ENCODE measurements at regions not wholly inside any gene's neighbourhood (a gene's known extent, or its start where the extent isn't known, plus 50 kb on each side); places are given as distances from the start of the nearest gene placed in this dataset.

DNA sequence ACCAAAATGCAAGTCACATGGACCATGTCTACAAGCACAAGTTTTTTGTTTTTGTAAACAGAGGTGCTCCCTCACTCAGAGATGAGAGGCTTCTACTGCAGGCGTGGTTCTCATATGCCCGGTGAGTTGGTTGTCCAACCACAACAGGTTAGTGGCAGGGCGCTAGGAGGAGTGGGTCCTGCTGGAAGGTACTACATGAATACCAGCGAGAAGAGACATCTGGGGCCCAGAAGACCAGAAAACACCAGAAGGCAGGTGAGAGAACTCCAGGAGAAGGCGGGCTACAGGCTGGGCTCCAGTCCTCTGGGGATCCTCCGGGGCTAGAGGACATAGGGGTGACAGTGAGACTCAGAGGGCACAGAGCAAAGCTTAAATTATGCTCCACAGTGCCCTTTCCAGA lies 366.5 kb downstream of the MATN1 start:
- Histone ChIP-seq H3K4me3 (no peak overlapping the region), H3K27me3 (replicated peaks in 1 of 7) (peaks cover 0 to 55% (median 0%) of the 10 kb centered on the region in 7 donors), H3K9me3 (no peaks in the 10 kb centered on the region), H3K4me1 (no peaks in the 10 kb centered on the region), H3K36me3 (no peaks in the 10 kb centered on the region), H3K27ac (no peak overlapping the region)
- intact Hi-C loops (cut with DNase I; ENCODE audit: low total_unique reads) = no loop called here
- TF ChIP-seq POLR2AphosphoS5 (IDR thresholded peaks at IDR 0.05) = no peak
- TF ChIP-seq POLR2A (IDR thresholded peaks at IDR 0.05) = no peak
- TF ChIP-seq, protein P1, sequence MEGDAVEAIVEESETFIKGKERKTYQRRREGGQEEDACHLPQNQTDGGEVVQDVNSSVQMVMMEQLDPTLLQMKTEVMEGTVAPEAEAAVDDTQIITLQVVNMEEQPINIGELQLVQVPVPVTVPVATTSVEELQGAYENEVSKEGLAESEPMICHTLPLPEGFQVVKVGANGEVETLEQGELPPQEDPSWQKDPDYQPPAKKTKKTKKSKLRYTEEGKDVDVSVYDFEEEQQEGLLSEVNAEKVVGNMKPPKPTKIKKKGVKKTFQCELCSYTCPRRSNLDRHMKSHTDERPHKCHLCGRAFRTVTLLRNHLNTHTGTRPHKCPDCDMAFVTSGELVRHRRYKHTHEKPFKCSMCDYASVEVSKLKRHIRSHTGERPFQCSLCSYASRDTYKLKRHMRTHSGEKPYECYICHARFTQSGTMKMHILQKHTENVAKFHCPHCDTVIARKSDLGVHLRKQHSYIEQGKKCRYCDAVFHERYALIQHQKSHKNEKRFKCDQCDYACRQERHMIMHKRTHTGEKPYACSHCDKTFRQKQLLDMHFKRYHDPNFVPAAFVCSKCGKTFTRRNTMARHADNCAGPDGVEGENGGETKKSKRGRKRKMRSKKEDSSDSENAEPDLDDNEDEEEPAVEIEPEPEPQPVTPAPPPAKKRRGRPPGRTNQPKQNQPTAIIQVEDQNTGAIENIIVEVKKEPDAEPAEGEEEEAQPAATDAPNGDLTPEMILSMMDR (IDR thresholded peaks at IDR 0.05 in 8 of 11, conservative IDR thresholded peaks at IDR 0.05 in 3 of 11) = no peak
- DNase-seq = no peak
- 84 to 96% (median 89%) methylated on average over 6 of the region's 6 CpGs for WGBS, 5 donors

DNA sequence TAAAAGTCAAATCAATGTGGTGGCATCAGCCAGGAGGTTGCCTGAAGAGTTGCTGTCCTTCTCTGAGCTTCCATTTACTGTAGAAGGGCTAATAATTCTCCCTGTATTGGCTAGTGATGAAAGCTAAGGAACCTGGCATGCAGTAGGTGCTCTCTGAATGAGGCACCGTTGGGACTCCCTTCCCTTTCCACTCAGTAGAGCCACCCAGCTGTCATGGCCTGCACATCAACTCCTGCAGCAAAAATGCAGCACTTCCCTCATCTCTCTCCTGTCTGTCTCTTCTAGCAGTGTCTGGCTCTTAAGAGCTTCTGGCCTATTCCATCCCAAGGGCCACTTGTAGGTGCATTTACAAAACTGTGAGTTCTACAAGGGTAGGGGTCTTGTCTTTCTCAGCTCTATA lies 369.0 kb downstream of the MATN1 start:
- WGBS, 5 donors = 0 to 13% (median 0%) methylated on average over 1 of the region's 1 CpG
- Histone ChIP-seq H3K27me3 (replicated peaks in 1 of 7) (peaks cover 0 to 46% (median 0%) of the 10 kb centered on the region in 7 donors), H3K9me3 (peaks cover 0 to under 1% (median 0%) of the 10 kb centered on the region in 8 donors), H3K27ac (no peak overlapping the region), H3K4me1 (no peaks in the 10 kb centered on the region), H3K4me3 (no peak overlapping the region), H3K36me3 (no peaks in the 10 kb centered on the region)
- no peak for TF ChIP-seq POLR2A (IDR thresholded peaks at IDR 0.05)
- no peak for TF ChIP-seq POLR2AphosphoS5 (IDR thresholded peaks at IDR 0.05)
- TF ChIP-seq, protein P1 (IDR thresholded peaks at IDR 0.05 in 8 of 11, conservative IDR thresholded peaks at IDR 0.05 in 3 of 11) = no peak
- no peak for DNase-seq
- intact Hi-C loops (cut with DNase I; ENCODE audit: low total_unique reads) = no loop called here

DNA sequence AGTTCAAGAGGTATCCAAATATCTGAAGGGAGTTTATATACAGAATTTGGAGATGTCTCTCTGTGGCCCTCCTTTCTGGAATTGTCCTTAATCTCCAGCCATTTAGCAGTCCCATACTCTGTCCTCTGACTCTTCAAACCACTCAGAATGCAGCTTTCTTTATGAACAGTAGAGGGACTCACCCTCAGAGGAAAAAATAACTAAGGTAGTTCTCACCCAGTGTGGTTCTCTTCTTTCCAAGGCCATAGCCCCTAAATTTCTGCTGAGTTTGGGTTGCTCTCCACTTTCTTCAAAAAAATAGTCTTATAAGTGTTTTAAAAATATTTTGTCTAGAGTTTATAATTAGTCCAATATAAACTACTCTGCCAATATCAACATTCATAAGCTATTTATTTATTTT lies 369.7 kb downstream of the MATN1 start:
- intact Hi-C loops (cut with DNase I; ENCODE audit: low total_unique reads) = no loop called here
- Histone ChIP-seq H3K36me3 (no peaks in the 10 kb centered on the region), H3K27me3 (replicated peaks in 1 of 7) (peaks cover 0 to 39% (median 0%) of the 10 kb centered on the region in 7 donors), H3K27ac (no peak overlapping the region), H3K4me1 (no peaks in the 10 kb centered on the region), H3K4me3 (no peak overlapping the region), H3K9me3 (peaks cover 0 to 7% (median 3%) of the 10 kb centered on the region in 8 donors)
- DNase-seq = no peak
- TF ChIP-seq POLR2A (IDR thresholded peaks at IDR 0.05) (no peak), POLR2AphosphoS5 (IDR thresholded peaks at IDR 0.05) (no peak)
- TF ChIP-seq, protein P1 (IDR thresholded peaks at IDR 0.05 in 8 of 11, conservative IDR thresholded peaks at IDR 0.05 in 3 of 11) = no peak

DNA sequence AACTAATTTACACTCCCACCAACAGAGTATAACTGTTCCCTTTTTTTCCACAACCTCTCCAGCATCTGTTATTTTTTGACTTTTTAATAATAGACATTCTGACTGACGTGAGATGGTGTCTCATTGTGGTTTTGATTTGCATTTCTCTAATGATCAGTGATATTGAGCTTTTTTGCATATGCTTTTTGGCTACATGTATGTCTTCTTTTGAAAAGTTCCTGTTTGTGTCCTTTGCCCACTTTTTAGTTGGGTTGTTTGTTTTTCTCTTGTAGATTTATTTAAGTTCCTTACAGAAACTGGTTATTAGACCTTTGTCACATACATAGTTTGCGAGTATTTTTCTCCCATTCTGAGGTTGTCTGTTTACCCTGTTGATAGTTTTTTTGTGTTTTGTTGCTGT lies 375.2 kb downstream of the MATN1 start:
- 79 to 92% (median 85%) methylated on average over 2 of the region's 2 CpGs for WGBS, 5 donors
- H3K4me1 ChIP-seq = no peaks in the 10 kb centered on the region
- intact Hi-C loops (cut with DNase I; ENCODE audit: low total_unique reads) = no loop called here
- H3K27me3 ChIP-seq (replicated peaks in 1 of 7) = peaks cover 0 to 40% (median 2%) of the 10 kb centered on the region in 7 donors
- no peaks in the 10 kb centered on the region for H3K36me3 ChIP-seq
- H3K4me3 ChIP-seq = no peak overlapping the region
- no peak overlapping the region for H3K27ac ChIP-seq
- TF ChIP-seq POLR2AphosphoS5 (IDR thresholded peaks at IDR 0.05) (no peak), POLR2A (IDR thresholded peaks at IDR 0.05) (no peak)
- TF ChIP-seq, protein P1 (IDR thresholded peaks at IDR 0.05 in 8 of 11, conservative IDR thresholded peaks at IDR 0.05 in 3 of 11) = no peak
- peaks cover 0 to 35% (median 16%) of the 10 kb centered on the region in 8 donors for H3K9me3 ChIP-seq
- no peak for DNase-seq

All from spleen (tissue), 11 donors.